A204.1 (cell line): ENCODE measurements at regions not wholly inside any gene's neighbourhood (a gene's known extent, or its start where the extent isn't known, plus 50 kb on each side); places are given as distances from the start of the nearest gene placed in this dataset.

Source experiments
- FAIRE-seq: peaks from 2 replicates; lab custom pipeline; 2012; peaks lifted over from hg19 to GRCh38; lab: Jason Lieb, UNC

DNA sequence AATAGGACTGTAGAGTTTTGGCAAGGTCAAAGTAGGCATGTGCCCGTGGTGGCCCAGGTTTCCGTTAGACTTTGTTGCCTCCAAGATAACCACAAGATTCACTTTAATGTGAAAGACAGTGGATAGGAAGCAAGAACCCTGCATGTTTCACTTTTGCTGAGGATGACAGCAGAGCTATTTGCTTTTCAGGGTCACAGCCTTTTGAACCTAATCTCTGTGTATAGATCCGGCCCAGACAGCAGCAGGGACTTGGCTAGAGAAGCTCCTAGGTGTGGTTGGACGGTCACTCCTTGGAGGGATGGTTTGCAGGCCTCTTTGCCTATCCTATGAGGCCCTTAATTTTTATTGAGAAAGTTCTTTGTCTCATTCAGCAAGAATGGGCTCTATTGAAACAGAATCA is 538.8 kb downstream of the HACE1 start:
- no peak for FAIRE-seq

- no peak for FAIRE-seq
Observed at GRCh38 chr6:104312851-104313250, 546.9 kb downstream of the HACE1 start.

DNA sequence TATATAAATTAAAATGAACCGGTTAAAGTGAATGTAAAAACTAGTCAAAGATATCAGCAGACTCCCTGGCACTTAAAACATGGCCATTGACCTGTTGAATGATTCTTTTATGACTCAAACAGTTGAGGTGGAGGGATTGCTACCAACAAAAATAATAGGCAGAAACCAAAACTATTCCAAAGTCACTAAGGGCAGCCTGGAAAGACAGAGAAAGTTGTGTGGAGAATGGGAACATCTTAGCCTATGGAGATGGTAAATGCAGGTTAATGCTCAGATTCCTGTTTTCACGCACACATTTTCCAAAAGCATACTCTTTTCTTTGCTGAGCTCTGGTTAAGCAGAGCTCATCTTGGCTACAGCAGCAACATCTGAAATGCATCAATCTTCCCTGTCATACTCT is 553.5 kb downstream of the HACE1 start:
- FAIRE-seq, result no peak

DNA sequence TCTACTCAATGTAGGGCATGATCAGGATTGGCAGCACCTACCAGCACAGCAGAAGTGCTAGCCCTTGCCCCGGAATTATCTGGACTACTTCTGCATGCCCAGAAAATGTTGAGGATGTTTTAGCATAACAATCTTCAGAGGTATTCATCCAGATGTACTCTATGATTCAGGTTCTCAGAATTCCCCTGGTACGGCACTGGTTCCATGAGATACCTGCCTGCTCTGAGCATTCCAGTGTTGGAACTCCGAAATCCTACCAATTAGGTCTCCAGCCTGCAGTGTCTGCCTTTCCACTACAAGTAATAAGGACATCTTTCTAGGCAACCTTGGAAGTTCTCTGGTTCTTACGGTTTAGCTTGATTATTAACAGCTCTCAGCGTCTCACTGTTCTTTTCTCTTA is 554.5 kb downstream of the HACE1 start:
- FAIRE-seq, result no peak

- no peak for FAIRE-seq
Observed at GRCh38 chr6:104301951-104302350, 557.8 kb downstream of the HACE1 start.

DNA sequence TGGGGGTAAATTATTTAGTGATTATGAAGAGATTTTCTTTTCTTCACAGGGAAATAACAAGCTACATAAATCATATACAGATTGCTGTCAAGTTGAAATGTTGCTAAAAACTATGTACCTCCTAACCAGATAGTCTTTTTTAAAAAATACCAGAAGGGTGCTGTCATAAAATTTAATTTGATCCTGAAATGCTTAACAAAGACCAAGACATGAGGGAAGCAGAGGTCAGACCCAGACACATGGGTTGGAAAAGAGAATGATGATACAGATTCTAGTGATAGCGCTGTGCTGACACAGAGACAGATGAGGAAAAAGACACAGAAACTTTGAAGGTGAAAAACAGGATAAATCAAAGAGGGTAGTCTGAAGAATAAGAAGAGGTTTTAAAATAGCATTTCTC is 573.1 kb downstream of the HACE1 start:
- FAIRE-seq, result no peak

- no peak for FAIRE-seq
Observed at GRCh38 chr6:104284872-104285271, 574.8 kb downstream of the HACE1 start.

DNA sequence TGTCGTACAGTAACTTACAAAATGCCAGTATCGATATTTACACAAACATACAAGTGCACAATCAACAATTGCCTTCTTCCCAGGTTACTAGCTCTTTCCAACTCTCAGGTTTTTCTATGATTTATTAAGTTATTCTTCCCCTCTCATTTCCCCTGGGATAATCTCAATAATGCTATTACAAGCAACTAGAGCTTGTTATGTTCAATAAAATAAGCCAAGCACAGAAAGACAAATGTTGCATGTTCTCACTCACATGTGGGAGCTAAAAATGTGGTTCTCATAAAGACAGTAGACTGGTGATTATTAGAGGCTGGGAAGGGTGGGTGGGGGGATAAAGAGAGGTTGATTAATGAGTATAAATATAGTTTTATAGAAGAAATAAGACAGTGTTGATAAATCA is 577.1 kb downstream of the HACE1 start:
- FAIRE-seq, result no peak

- FAIRE-seq, result no peak
Observed at GRCh38 chr6:104281370-104281769, 578.3 kb downstream of the HACE1 start.

- FAIRE-seq, result no peak
Observed at GRCh38 chr6:104268389-104268788, 591.3 kb downstream of the HACE1 start.

GRCh38 chr6:104266922-104267321 is 592.8 kb downstream of the HACE1 start:
- FAIRE-seq, result no peak

GRCh38 chr6:104256646-104257045 is 603.1 kb downstream of the HACE1 start:
- FAIRE-seq, result no peak

- FAIRE-seq, result no peak
Observed at GRCh38 chr6:104253236-104253635, 606.5 kb downstream of the HACE1 start.

DNA sequence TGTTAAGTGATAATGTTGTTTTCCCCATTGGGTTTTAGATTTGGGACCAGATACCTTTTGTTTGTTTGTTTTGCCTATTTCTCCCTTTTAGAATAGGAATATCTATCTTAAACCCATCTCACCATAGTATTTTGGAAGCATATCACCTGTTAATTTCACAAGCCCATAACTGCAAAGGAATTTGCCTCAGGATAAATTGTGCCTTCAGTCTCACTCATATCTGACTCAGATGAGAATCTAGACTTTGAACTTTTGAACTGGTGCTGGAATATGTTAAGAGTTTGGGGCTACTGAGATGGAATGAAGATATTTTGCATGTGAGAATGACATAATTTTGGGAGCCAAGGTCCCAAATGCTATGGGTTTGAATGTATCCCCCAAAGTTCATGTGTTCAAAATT is 607.4 kb downstream of the HACE1 start:
- no peak for FAIRE-seq

DNA sequence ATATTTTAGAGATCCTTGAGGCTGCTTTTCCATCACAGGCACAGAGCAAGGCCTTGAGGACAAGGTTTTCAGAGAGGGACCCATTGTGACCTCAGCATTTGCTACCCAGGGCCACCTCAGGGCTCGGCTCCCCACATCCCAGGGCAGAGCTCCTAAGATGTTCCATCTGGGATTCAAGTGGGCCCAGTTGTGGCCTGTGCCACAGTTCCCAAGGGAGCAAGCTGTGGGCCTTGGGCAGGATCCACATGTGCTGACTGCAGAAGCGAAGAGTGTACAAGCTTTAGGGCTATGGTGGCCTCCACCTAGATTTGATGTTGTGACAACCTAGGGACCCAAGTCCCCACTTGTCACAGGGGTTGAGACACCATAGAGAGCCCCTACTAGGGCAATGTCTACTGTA is 608.1 kb downstream of the HACE1 start:
- no peak for FAIRE-seq

DNA sequence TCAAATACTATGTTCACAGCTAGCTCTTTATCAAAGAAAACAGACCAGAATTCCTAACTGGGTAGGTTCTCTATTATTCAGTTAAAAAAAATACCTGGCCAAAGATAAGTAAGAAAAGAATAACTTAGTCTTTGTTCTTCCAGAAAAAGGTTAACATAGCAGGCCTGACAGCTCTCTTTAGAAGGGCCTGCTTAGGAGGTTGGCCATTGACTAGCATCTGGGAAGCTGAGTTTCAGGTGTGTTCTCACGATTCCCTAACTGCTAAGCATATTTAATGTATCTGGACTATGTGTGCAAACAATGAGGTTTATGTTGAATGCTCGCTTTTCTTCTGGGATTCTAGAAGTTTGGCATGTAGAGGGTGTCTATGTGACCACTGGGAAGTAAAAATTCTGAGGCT is 618.9 kb downstream of the HACE1 start:
- FAIRE-seq, result no peak

DNA sequence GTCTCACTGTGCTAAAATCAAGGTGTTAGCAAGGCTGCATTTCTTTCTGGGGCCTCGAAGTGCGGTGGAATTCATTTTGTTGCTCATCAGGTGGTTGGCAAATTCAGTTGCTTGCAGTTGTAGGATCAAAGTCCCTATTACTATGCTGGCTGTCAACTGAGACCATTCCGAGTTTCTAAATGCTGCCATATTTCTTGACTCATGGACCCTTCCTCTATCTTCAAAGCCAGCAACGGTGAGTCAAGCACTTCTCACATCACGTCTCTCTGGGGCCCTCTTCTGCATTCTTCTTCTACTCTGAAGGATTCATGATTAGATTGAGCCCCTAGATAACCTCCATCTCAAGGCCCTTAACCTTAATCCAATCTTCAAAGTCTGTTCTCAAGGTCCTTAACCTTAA is 619.7 kb downstream of the HACE1 start:
- FAIRE-seq, result no peak

DNA sequence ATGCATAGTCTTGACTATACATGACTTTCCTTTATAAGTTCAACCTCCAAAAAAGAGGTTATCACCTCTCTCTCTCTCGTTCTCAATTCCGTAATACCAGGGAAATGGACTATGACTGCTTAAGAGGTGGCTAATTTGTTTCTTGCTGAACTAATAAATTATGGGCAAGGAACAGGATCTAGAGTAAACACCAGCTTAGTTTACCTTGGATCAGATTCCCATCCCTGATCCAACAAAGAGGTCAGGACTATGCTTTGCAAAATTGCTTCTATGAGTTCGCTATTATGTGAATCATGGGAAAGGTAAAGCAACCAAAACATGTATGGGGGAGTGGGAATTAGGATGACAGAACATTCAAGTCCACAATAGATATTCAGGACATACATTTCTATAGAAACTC is 630.7 kb downstream of the HACE1 start:
- FAIRE-seq, result no peak

DNA sequence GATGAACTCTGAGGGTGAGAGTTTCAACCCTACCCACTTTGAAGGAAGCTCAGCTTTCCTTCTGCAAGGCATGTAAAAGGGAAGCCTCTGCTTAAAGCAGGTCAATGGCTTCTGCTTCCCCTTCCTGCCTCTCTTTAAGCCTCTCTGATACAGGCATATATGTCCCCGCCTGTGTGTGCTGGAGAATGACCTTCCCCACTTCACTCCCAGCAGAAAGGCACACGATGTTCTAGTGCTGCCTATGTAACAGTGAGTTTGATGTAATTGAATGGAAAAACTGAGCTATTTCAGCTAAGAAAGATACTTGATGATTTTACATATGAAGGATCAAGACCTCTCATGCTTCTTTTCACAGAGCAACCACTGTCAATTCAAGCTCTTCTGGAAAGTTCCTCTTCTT is 632.2 kb downstream of the HACE1 start:
- FAIRE-seq, result no peak

DNA sequence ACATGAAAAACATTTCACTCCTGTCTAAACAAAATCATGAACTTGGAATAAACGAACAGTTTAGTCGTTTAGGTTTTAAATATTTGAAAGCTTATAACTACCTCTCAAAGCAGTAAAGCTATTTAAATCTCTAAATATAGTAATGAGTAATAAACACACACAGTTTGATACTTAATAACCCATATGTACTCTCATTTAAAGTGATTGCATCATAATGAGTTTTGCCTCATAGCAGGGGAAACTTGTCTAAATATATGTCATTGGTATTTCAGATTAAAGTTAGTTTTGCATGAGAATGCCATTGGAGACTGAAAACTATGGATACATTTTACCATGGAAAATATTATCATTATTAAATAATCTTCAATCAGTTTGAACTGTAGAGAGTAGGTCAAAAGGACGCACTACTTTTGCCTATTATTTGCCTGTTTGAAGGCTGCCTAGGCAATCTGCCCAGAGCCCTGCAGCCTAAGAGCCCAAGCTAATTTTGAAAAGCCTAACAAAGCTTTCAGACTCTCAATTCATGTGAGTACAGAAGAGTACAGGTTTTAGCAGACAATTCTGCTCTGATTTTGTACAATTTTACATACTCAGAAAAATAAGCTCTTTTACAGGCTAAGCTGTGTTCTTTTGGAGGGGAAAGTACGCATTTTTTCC is 632.8 kb downstream of the HACE1 start:
- no peak for FAIRE-seq

DNA sequence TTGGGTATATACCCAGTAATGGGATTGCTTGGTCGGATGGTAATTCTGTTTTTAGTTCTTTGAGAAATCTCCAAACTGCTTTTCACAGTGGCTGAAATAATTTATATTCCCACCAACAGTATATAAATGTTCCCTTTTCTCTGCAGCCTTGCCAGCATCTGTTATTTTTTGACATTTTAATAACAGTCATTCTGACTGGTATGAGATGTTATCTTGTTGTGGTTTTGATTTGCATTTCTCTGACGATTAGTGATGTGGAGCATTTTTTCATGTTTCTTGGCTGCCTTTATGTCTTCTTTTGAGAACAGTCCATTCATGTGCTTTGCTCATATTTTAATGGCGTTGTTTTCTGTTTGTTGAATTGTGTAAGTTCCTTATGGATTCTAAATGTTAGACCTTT is 641.6 kb downstream of the HACE1 start:
- FAIRE-seq, result no peak

GRCh38 chr6:104214901-104215300 is 644.8 kb downstream of the HACE1 start:
- no peak for FAIRE-seq

GRCh38 chr6:104212977-104213668 is 646.6 kb downstream of the HACE1 start:
- no peak for FAIRE-seq

DNA sequence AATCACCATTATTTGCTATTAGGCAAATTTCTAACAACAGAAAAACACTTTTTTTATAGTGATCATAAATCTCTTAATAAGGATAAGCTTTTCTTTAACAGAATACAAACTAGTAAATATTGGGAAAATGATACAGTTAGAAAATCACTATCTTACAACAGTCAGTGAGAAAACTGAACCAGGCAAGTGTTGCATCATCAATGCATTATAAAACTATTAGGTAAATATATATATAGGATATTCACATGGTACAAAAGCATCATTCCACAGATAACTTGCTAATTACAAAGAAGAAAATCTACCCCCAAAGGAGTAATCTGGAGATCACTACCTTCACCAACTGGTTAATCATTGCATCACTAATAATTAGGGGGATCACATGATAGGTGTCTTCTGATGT is 652.1 kb downstream of the HACE1 start:
- no peak for FAIRE-seq
